ENCODE measurements at regions not wholly inside any gene's neighbourhood (a gene's known extent, or its start where the extent isn't known, plus 50 kb on each side); places are given as distances from the start of the nearest gene placed in this dataset.

DNA sequence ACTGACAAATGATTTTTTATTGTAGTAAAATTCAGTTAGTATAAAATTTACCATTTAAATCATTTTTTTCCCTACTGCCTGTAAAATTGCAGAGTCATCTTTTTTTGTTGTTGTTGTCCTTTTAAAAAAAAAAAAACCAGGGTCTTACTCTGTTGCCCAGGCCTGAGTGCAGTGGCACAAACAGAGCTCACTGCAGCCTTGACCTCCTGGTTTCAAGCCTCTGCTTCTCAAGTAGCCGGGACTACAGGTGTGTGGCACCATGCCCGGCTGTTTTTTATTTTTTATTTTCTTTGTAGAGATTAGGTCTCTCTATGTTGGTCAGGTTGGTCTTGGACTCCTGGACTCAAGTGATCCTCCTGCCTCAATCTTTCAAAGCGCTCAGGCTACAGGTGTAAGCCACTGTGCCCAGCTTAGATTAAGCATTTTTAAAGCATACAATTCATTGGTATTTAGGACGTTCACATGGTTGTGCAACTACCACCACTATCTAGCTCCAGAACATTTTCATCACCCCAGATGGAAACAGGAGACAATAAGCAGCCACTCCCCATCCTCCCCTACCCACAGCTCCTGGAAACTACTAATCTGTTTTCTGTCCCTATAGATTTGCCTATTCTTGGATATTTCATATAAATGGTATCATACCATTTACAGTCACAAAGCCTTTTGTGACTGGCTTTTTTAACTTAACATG is 59.7 kb upstream of the PGRMC2 start:
- TF ChIP-seq, protein P1, sequence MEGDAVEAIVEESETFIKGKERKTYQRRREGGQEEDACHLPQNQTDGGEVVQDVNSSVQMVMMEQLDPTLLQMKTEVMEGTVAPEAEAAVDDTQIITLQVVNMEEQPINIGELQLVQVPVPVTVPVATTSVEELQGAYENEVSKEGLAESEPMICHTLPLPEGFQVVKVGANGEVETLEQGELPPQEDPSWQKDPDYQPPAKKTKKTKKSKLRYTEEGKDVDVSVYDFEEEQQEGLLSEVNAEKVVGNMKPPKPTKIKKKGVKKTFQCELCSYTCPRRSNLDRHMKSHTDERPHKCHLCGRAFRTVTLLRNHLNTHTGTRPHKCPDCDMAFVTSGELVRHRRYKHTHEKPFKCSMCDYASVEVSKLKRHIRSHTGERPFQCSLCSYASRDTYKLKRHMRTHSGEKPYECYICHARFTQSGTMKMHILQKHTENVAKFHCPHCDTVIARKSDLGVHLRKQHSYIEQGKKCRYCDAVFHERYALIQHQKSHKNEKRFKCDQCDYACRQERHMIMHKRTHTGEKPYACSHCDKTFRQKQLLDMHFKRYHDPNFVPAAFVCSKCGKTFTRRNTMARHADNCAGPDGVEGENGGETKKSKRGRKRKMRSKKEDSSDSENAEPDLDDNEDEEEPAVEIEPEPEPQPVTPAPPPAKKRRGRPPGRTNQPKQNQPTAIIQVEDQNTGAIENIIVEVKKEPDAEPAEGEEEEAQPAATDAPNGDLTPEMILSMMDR (IDR thresholded peaks at IDR 0.05; ENCODE audit: borderline replicate concordance, extremely low read depth, insufficient read depth): no peak
- Histone ChIP-seq H3K36me3 (ENCODE audit: control insufficient read depth in 2 of 3, insufficient read depth in 3 of 3, low read length in 3 of 3) (no peaks in the 10 kb centered on the region), H3K4me1 (ENCODE audit: control insufficient read depth in 2 of 3, insufficient read depth in 2 of 3, low read depth in 1 of 3, low read length in 3 of 3) (no peaks in the 10 kb centered on the region), H3K27ac (ENCODE audit: low read depth in 2 of 2, low read length in 2 of 2) (no peak overlapping the region), H3K4me3 (ENCODE audit: low read length in 3 of 3) (no peak overlapping the region), H3K27me3 (ENCODE audit: control insufficient read depth, insufficient read depth, low read length) (no peaks in the 10 kb centered on the region), H3K9me3 (ENCODE audit: control insufficient read depth in 2 of 3, insufficient read depth in 1 of 3, low read length in 3 of 3) (no peaks in the 10 kb centered on the region), H3K9ac (ENCODE audit: low read length in 3 of 3) (no peak overlapping the region)
- intact Hi-C loops (cut with DNase I): no loop called here
- DNase-seq (no peak), FAIRE-seq (no peak)

DNA sequence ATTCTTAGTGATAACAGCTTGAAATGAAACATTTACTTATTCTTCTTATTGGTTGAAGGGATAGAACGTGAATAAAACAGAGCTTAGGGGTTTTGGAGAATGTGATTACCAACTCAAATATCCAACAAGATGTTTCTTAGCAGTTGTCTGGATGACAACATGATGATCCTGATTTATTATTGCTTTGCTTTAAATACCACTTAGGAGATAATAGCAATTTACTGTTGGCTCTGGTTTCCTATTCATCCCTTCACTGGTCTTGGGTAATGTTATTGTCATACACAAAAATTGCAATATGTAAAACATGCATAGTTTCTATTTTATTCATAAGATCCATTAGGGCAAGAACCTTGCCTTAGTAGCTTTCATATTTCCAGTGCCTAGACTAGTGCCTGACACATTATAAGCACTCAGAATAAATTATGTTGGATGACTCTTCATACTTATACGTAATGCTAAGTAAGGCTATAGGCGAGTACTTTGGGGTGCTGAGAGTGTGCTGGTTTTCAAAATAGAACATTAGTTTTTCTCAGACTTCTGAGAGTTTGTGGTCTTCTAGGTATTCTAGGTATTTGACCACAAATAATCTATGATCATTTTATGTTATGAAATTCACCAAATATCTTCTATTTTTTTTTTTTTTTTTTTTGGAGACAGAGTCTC is 58.6 kb upstream of the PGRMC2 start:
- no peaks in the 10 kb centered on the region for H3K9me3 ChIP-seq (ENCODE audit: control insufficient read depth in 2 of 3, insufficient read depth in 1 of 3, low read length in 3 of 3)
- DNase-seq (no peak), FAIRE-seq (no peak)
- TF ChIP-seq, protein P1 (IDR thresholded peaks at IDR 0.05; ENCODE audit: borderline replicate concordance, extremely low read depth, insufficient read depth): no peak
- no peaks in the 10 kb centered on the region for H3K27me3 ChIP-seq (ENCODE audit: control insufficient read depth, insufficient read depth, low read length)
- intact Hi-C loops (cut with DNase I): no loop called here
- H3K27ac ChIP-seq (ENCODE audit: low read depth in 2 of 2, low read length in 2 of 2): no peak overlapping the region
- no peak overlapping the region for H3K9ac ChIP-seq (ENCODE audit: low read length in 3 of 3)
- no peak overlapping the region for H3K4me3 ChIP-seq (ENCODE audit: low read length in 3 of 3)
- no peaks in the 10 kb centered on the region for H3K4me1 ChIP-seq (ENCODE audit: control insufficient read depth in 2 of 3, insufficient read depth in 2 of 3, low read depth in 1 of 3, low read length in 3 of 3)
- no peaks in the 10 kb centered on the region for H3K36me3 ChIP-seq (ENCODE audit: control insufficient read depth in 2 of 3, insufficient read depth in 3 of 3, low read length in 3 of 3)

- intact Hi-C loops (cut with DNase I): no loop called here
- no peaks in the 10 kb centered on the region for H3K9me3 ChIP-seq (ENCODE audit: control insufficient read depth in 2 of 3, insufficient read depth in 1 of 3, low read length in 3 of 3)
- H3K27me3 ChIP-seq (ENCODE audit: control insufficient read depth, insufficient read depth, low read length): no peaks in the 10 kb centered on the region
- H3K27ac ChIP-seq (ENCODE audit: low read depth in 2 of 2, low read length in 2 of 2): no peak overlapping the region
- no peak for FAIRE-seq
- TF ChIP-seq, protein P1 (IDR thresholded peaks at IDR 0.05; ENCODE audit: borderline replicate concordance, extremely low read depth, insufficient read depth): no peak
- no peaks in the 10 kb centered on the region for H3K36me3 ChIP-seq (ENCODE audit: control insufficient read depth in 2 of 3, insufficient read depth in 3 of 3, low read length in 3 of 3)
- no peak for DNase-seq
- no peaks in the 10 kb centered on the region for H3K4me1 ChIP-seq (ENCODE audit: control insufficient read depth in 2 of 3, insufficient read depth in 2 of 3, low read depth in 1 of 3, low read length in 3 of 3)
- no peak overlapping the region for H3K9ac ChIP-seq (ENCODE audit: low read length in 3 of 3)
- no peak overlapping the region for H3K4me3 ChIP-seq (ENCODE audit: low read length in 3 of 3)
Observed at GRCh38 chr4:128345650-128346049, 58.0 kb upstream of the PGRMC2 start.
